EH (cell line): ENCODE measurements at regions not wholly inside any gene's neighbourhood (a gene's known extent, or its start where the extent isn't known, plus 50 kb on each side); places are given as distances from the start of the nearest gene placed in this dataset.

Experiments used
- DNase-seq: peaks from one replicate; pipeline ENCODE4 v3.0.0-alpha.2; 2015; ENCODE audit warnings: low read depth

GRCh38 chr1:24985737-24986136 is 55.7 kb upstream of the RUNX3 start:
- no peak for DNase-seq

- no peak for DNase-seq
Measured at GRCh38 chr1:24984800-24985522, 54.9 kb upstream of the RUNX3 start.

- no peak for DNase-seq
Measured at GRCh38 chr1:24984300-24984699, 54.2 kb upstream of the RUNX3 start.

DNA sequence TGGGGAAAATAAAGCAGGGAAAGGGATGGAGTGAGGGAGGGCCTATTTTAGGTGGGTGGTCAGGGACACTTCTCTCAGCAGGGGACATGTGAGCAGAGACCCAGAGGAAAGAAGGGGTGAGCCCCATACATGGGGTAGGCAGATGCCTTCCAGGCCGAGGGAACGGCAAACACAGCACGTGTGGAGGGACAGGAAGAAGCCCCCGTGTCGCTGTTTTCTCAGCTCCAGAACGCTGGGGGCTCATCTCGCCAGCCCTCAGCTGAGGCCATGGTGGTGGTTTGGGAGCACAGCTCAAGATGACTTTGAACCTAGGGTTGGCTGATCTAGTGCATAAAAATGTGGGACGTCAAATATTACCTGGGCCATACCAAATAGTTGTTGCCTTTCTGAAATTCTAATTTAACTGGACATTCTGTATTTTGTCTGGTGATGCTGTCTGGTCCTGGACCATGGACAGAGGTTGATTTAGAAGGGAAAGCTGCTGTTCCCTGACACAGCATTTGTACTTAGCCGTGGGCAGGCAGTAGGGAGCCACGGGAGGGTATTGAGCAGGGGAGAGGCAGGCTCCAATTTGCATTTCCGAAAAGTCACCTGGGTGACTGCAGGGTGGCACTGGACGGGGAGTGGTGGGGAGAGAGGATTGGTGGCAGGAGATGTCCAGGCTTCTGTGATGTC is 53.1 kb upstream of the RUNX3 start:
- no peak for DNase-seq

DNA sequence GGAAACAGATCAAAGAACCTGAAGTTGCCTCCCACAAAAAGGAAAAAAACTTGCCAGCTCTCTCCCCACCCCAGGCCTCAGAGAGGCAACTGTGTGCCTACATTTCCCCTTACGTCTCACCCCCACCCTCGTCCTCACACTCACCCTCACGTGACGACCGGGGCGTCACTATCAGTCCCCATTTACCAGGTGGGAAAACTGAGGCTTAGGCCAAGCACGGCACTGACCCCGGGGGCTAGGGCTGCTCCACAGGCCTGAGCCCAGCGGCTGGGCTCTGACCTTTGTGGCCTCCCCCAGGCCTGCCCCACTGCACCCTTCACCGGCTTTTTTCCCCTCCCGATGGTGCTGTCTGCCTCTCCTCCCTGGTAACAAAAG is 51.5 kb upstream of the RUNX3 start:
- DNase-seq: no peak

GRCh38 chr1:24980836-24981630 is 51.0 kb upstream of the RUNX3 start:
- no peak for DNase-seq
